ENCODE measurements at regions not wholly inside any gene's neighbourhood (a gene's known extent, or its start where the extent isn't known, plus 50 kb on each side); places are given as distances from the start of the nearest gene placed in this dataset.

DNA sequence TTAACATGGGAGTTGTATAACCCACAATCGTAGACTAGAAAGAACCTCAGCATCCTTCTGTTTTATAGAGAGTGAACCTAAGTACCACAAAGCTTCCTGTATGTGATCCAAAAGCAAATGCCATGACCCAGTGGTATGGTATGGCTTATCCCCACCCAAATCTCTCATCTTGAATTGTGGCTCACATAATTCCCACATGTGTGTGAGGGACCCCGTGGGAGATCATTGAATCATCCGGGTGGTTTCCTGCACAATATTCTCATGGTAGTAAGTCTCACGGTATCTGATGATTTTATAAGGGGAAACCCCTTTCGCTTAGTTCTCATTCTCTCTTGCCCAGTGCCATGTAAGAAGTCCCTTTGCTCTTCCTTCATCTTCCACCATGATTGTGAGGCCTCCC, 587.9 kb downstream of the LMO7 start:
- intact Hi-C loops (cut with micrococcal nuclease), result no loop called here

DNA sequence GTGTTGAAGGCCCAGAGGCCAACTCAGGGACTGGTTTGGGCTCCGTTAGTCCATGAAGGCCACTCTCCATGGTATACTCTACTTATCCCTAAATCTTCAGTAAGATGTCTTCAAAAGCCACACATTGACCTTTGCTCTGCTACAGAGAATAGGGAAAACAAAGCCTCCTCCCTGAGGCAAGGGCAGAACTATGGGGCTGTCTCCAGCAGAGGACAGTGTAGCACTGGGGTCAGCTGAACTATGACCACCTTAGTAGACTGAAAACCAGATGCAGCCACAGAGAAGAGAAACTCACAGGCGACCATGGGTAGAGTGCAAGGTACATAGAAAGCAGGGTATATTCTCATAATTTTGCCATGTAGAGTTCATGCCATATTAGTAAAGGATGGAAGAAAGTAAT, 587.4 kb downstream of the LMO7 start:
- intact Hi-C loops (cut with micrococcal nuclease), result no loop called here

DNA sequence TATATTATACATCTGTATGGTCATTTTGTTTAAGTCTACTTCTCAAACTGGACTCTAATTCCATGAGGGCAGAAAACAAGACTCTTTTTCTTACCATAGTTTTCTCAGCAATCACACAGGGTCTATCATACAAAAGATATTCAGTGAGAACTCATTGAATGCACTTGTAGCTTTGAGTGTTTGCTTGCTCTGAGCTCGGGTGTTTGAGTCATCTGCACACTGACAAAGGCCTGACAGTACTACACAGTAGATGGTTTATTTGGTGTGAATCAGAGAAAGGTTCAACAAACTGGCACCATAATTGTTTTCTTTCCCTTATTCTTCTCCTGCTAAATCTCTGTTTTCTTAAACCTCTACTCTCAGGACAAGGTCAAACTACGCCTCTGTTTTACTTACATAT, 586.4 kb downstream of the LMO7 start:
- intact Hi-C loops (cut with micrococcal nuclease), result no loop called here

- intact Hi-C loops (cut with micrococcal nuclease), result no loop called here
Observed at GRCh38 chr13:76216729-76217128, 580.6 kb downstream of the LMO7 start.

- intact Hi-C loops (cut with micrococcal nuclease), result no loop called here
Observed at GRCh38 chr13:76214001-76214400, 577.9 kb downstream of the LMO7 start.

DNA sequence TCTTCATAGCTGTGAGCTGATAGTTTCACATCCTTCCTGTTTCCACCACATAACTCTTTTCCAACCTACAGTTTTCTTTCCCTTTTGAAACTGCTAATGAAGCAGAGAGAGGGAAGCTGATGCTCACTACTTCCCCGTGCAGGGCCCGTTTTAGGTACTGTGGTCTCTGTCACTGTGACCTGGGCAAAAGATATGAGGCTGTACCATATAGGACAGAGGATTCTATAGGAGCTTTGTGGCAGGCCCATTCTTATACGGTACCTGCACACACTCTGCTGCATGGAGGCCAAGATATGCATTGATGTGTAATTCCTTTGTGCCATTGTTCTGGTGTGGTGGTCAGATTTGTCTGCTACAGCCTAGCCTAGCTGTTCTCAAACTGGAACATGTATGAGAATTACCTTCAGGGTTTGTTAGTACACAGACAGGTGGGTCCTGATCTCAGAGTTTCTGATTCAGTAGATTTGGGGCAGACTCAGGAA, 577.3 kb downstream of the LMO7 start:
- intact Hi-C loops (cut with micrococcal nuclease), result no loop called here

- intact Hi-C loops (cut with micrococcal nuclease), result no loop called here
Observed at GRCh38 chr13:76210262-76210661, 574.1 kb downstream of the LMO7 start.

DNA sequence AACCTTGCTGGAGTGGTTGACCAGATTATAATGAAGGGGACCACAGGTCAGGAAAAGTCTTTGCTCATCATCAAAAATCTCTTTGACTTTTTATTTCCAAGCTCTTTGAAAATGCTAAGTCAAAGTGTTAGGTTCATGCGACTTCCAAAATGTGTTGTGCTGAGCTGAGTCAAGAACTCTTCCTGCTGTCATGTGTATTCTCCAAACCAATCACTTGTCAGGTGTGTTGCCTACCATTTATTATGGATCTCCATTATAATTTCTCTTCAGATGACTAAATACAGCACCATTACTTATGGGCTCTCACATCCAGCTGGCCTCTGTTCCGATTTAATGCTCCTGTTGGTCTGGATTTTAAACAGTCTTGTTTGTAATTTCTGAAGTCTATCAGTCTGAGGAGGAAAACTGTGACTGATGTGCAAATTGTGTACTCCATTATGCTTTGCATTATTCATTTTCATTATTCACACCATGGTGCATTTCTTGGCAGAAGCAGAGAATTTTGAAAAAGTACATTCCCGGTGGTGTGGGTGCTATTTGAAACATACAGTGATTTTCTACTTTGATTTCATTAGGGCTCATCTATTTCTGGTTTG, 562.5 kb downstream of the LMO7 start:
- intact Hi-C loops (cut with micrococcal nuclease), result no loop called here

GRCh38 chr13:76189882-76190519, 553.9 kb downstream of the LMO7 start:
- intact Hi-C loops (cut with micrococcal nuclease), result no loop called here

GRCh38 chr13:76175961-76176725, 540.0 kb downstream of the LMO7 start:
- intact Hi-C loops (cut with micrococcal nuclease), result no loop called here

DNA sequence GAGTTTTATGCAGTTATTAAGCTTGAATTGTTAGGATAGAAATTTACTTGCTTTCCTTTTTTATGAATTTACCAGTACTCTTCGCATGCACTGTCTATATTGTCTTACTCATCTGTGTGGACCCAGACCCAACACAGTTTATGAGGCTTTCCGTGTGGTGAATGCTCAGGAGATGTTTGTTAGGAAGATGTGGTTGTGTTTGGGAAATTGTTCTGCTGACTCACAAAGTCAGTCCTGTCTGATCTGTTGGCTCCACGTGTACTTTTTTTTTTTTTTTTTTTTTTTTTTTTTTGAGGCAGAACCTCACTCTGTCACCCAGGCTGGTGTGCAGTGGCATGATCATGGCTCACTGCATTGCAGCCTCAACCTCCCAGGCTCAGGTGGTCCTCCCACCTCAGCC, 532.5 kb downstream of the LMO7 start:
- intact Hi-C loops (cut with micrococcal nuclease), result no loop called here

DNA sequence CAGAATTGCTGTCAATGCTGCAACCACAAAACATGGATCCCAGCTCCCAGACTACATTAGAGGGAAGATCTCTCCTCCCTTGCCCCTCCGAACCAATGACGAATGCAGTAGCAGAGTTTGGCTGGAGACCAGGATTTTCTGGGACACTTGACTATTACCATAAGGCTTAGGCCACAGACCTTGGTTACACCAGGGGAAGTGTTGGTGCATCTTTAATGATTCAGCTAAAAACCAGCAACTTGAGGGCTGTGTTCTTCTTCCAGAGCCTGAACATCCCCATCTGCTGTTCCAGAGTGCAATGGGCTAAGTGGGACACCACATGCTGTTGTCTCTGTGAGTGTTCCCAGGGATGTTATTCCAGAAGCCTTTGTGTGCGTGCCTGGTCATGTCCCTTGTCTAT, 528.2 kb downstream of the LMO7 start:
- intact Hi-C loops (cut with micrococcal nuclease), result no loop called here

DNA sequence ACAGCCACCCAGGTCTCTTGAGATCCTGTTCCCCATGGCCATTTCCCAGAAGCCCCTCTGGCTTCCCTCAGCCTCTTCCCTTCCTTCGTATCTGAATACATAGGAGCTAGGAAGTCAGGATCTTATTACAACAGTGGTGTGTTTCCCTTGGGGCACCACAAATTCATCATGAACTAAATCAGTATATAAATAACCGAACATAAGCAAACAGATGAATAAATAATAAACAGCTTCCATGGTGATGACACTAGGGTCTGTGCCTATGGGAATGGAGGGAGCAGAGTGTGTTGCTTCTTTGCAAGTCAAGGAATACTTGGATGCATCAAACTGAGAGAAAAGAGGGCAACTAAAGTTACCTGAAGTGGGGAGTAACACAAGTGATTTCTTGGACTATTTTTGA, 527.6 kb downstream of the LMO7 start:
- intact Hi-C loops (cut with micrococcal nuclease), result no loop called here

DNA sequence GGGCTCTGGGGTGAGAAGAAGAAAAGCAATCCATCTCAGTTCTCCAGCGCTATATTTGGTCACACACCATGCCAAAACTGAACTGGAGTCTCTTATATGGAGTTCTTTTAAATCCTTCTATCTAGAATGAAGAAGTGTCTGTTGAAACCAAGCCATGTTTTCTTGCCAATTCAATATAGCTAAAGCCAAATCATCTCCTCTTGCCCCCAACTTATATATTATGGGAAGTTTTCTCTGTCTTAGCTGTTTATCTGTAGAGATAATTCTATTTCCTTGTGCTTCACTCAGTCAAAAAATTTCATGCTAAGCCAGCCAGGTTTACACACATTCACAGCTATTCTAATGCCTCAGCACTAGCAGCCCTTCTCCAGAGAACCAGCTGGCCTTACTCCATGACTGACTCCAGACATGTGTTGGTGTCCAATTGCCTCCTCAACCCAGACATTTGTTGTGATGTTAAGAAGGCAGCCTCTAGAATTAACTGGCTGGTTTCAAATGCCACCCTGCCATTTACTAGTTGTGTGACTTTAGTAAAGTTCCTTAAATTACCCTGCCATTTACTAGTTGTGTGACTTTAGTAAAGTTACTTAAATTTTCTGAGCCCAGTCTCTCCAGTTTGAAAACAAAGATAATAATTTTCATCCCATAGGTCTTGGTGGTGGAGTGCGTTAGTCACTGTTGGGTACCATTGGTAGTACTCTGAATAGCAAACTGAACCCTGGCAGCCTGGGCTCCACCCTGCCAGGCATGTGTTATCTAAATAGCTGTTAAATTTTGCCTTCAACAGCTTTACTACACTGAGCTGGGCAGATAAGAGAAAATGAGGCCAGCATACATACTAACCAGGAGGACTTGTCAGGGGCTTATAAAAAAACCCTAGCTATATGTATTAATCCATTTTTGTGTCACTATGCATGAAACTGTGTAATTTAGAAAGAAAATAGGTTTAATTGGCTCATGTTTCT, 525.1 kb downstream of the LMO7 start:
- intact Hi-C loops (cut with micrococcal nuclease), result no loop called here

GRCh38 chr13:76160506-76160905, 524.4 kb downstream of the LMO7 start:
- intact Hi-C loops (cut with micrococcal nuclease), result no loop called here

- intact Hi-C loops (cut with micrococcal nuclease), result no loop called here
Observed at GRCh38 chr13:76157926-76158325, 521.8 kb downstream of the LMO7 start.

- intact Hi-C loops (cut with micrococcal nuclease), result no loop called here
Observed at GRCh38 chr13:76153239-76153638, 517.1 kb downstream of the LMO7 start.

DNA sequence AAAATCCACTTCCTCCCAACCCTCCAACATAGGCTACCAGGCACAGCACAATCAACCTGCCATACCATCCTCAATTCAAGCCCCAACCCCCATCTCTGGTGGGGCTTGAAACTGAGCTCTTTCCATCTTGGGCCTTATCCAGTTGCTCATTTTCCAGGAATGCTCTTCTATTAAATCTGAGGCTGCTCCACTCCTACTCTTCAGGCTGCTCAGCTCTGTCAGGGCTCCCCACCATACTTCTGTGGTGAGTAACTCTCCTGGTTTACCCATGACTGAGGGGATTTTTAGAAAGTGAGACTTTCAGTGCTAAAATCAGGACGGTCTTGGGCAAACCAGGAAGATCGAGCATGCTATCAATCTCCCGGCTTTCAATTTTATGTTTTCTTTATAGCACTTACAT, 512.8 kb downstream of the LMO7 start:
- intact Hi-C loops (cut with micrococcal nuclease), result no loop called here

DNA sequence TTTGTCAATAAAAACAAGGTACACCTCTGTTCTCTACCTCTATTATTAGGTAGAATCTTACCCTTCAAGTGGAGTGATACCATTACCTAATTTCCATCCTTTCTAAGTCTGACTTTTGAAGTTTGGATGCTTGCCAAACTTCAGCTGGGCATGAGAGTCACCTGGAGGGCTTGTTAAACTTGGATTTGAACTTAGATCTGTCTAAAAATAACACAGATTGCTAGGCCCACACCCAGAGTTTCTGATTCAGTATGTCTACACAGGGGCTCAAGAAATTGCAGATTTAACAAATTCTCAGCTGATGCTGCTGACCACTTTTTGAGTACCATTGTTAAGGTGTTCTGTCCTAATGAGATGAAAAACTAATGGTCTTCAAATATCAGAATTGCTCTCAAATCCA, 512.2 kb downstream of the LMO7 start:
- intact Hi-C loops (cut with micrococcal nuclease), result no loop called here

DNA sequence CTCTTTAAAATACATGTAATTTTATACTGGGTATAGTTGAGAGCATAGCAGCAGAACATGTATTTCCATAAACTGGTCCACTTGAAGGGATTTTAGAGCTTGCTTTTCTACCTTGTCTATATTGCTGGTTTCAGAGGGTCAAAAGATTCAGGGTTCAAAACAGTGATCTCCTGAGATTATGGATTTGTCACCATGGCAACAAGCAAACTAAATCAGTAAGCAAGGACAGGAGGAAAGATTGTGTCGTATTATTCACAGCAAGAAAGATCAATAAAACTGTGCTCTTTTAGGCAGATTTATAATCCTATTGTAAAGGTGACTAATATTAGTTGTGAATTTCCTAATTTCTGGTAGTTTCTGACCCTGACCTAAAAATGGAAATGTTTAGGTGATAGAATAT, 496.4 kb downstream of the LMO7 start:
- intact Hi-C loops (cut with micrococcal nuclease), result no loop called here

DNA sequence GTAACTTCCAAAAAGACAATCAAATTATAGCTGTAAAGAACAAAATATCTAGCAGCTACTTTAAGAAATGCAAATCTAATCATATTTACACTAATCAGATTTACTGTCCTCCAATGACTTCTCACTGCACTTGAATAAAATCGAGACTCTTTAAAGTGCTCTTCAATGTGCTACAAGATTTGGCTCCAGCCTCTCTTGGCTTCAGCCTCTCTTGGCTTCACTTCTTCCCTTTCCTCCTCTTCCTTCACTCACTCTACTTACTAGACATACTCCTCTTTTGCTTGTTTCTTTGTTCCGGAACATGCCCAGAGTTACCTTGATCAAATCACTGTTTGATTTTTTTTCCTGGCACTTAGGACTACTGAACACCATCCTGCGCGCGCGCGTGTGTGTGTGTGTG, 495.4 kb downstream of the LMO7 start:
- intact Hi-C loops (cut with micrococcal nuclease), result no loop called here

All from T-helper 1 cell treated with Interleukin-12 subunit alpha and Interleukin-12 subunit beta and Interleukin-4 antibody, amounts not matched to agents 30 ng/mL and 1 ng/mL, for 36 hours (primary cell).